Endothelial cell of umbilical vein (primary cell): ENCODE measurements at regions not wholly inside any gene's neighbourhood (a gene's known extent, or its start where the extent isn't known, plus 50 kb on each side); places are given as distances from the start of the nearest gene placed in this dataset.

Experiments used
- BruUV-seq: library from RNA; stranded (reverse); fragments of 400-500 nt; replicated peaks from 2 replicates; lab custom pipeline; 2021; lab: Mats Ljungman, UMichigan
- CTCF ChIA-PET: fragments of 300-600, 350-600 bp; sonication (Branson Sonifier 250); formaldehyde crosslinking; loops from one replicate; lab custom pipeline; 2021; ENCODE audit warnings: antibody characterized with exemption, inconsistent platforms; lab: Charles Lee
- POLR2A ChIA-PET: fragments of 300-600, 350-600 bp; sonication (Branson Sonifier 250); formaldehyde crosslinking; loops from one replicate; lab custom pipeline; 2021; ENCODE audit warnings: antibody characterized with exemption, inconsistent platforms; lab: Charles Lee
- DNase-seq: peaks from one replicate; pipeline ENCODE4 v3.0.0-alpha.2; 2011; ENCODE audit warnings: low read depth, low spot score
- FAIRE-seq: peaks from 2 replicates; lab custom pipeline; 2011; peaks lifted over from hg19 to GRCh38; lab: Jason Lieb, UNC
- H2AFZ ChIP-seq: 2 replicates; pipeline ENCODE4 v1.6.0; 2012; ENCODE audit warnings: low read depth, low read length, control low read depth, inconsistent platforms
- H3K27ac ChIP-seq: 2 replicates; pipeline ENCODE4 v1.5.1; 2011; ENCODE audit warnings: low read depth, mild to moderate bottlenecking, control low read depth, low read length, moderate library complexity; ENCODE audit not compliant: insufficient read depth
- H3K27me3 ChIP-seq, 2 experiments: 2 replicates each; pipeline versions ENCODE4 v1.6.0 to v1.6.1; 2011; ENCODE audit warnings: low read length in 2 of 2, mixed read lengths in 1 of 2; ENCODE audit not compliant: control insufficient read depth in 2 of 2, insufficient read depth in 2 of 2
- H3K36me3 ChIP-seq, 2 experiments: 2 replicates in 1 of 2; 3 replicates in 1 of 2; pipeline ENCODE4 v1.5.1; 2011; ENCODE audit warnings: low read length in 2 of 2, mild to moderate bottlenecking in 1 of 2, moderate library complexity in 1 of 2; ENCODE audit not compliant: control insufficient read depth in 2 of 2, insufficient read depth in 2 of 2; ENCODE audit errors: extremely low read depth in 1 of 2
- H3K4me1 ChIP-seq: 3 replicates; pipeline ENCODE4 v1.5.1; 2011; ENCODE audit warnings: mild to moderate bottlenecking, low read length; ENCODE audit not compliant: control insufficient read depth, insufficient read depth; ENCODE audit errors: extremely low read depth
- H3K4me2 ChIP-seq: 2 replicates; pipeline ENCODE4 v1.6.1; 2011; ENCODE audit warnings: low read length, control low read depth, mixed read lengths; ENCODE audit not compliant: insufficient read depth
- H3K4me3 ChIP-seq, 3 experiments: fragments of 200-600 bp in 1 of 3; sonication (generic), shearing (Covaris generic) in 1 of 3; replicated peaks in 1 of 3; 2 replicates each; pipeline ENCODE4 v1.5.1; 2011 to 2016; ENCODE audit warnings: control low read depth in 3 of 3, low read length in 3 of 3, mild to moderate bottlenecking in 2 of 3, inconsistent platforms in 1 of 3, low read depth in 1 of 3, moderate library complexity in 1 of 3; ENCODE audit not compliant: insufficient read depth in 1 of 3
- H3K79me2 ChIP-seq: 2 replicates; pipeline ENCODE4 v1.6.0; 2012; ENCODE audit warnings: low read length, inconsistent platforms; ENCODE audit not compliant: control insufficient read depth, insufficient read depth
- H3K9ac ChIP-seq: replicated peaks from 2 replicates; pipeline ENCODE3; 2011; ENCODE audit warnings: low read length, control low read depth; ENCODE audit not compliant: insufficient read depth; ENCODE audit errors: extremely low read depth
- H3K9me1 ChIP-seq: replicated peaks from 3 replicates; pipeline ENCODE4 v1.6.0; 2011; ENCODE audit warnings: mild to moderate bottlenecking, low read length; ENCODE audit not compliant: control insufficient read depth, insufficient read depth; ENCODE audit errors: extremely low read depth
- H3K9me3 ChIP-seq: replicated peaks from 2 replicates; pipeline ENCODE4 v1.5.1; 2012; ENCODE audit warnings: low read length, inconsistent platforms; ENCODE audit not compliant: control insufficient read depth, insufficient read depth
- H4K20me1 ChIP-seq: replicated peaks from 2 replicates; pipeline ENCODE3; 2011; ENCODE audit warnings: mild to moderate bottlenecking, low read length; ENCODE audit not compliant: control insufficient read depth, insufficient read depth; ENCODE audit errors: extremely low read depth
- GATA2 ChIP-seq: IDR thresholded peaks from 2 replicates; pipeline ENCODE4 v1.7.0; 2011; ENCODE audit warnings: low read depth, mild to moderate bottlenecking, moderate library complexity, mixed read lengths, low read length; ENCODE audit not compliant: insufficient read length, insufficient read depth
- POLR2AphosphoS5 ChIP-seq: IDR thresholded peaks from 2 replicates; pipeline ENCODE4 v1.6.1; 2012; ENCODE audit warnings: low read depth, mild to moderate bottlenecking, control low read depth, low read length, moderate library complexity; ENCODE audit not compliant: insufficient read depth
- dilution Hi-C: fragments of 300-500 bp; cut with MboI; formaldehyde crosslinking; loops from one replicate; pipeline ENCODE4 v1.15.0; 2019; ENCODE audit warnings: low sequenced_read_pairs; ENCODE audit not compliant: extremely low pct_ligation_motif_present
- intact Hi-C: fragments of 100-400 bp; cut with micrococcal nuclease; formaldehyde crosslinking; loops from one replicate; pipeline ENCODE4 v1.10.0; 2022
- TF ChIP-seq, protein P1 (sequence below), 2 donors: IDR thresholded peaks; 1 replicate in 1 of 2; 2 replicates in 1 of 2; pipeline ENCODE4 v1.5.1; 2011; ENCODE audit warnings: low read length in 2 of 2, mild to moderate bottlenecking in 2 of 2, moderate library complexity in 2 of 2, control low read depth in 1 of 2, inconsistent platforms in 1 of 2, low read depth in 1 of 2; ENCODE audit not compliant: insufficient read depth in 1 of 2; ENCODE audit errors: extremely low read depth in 1 of 2
- TF ChIP-seq, protein P2 (sequence below): IDR thresholded peaks from 2 replicates; pipeline ENCODE4 v1.6.1; 2011; ENCODE audit not compliant: insufficient read depth, insufficient read length

DNA sequence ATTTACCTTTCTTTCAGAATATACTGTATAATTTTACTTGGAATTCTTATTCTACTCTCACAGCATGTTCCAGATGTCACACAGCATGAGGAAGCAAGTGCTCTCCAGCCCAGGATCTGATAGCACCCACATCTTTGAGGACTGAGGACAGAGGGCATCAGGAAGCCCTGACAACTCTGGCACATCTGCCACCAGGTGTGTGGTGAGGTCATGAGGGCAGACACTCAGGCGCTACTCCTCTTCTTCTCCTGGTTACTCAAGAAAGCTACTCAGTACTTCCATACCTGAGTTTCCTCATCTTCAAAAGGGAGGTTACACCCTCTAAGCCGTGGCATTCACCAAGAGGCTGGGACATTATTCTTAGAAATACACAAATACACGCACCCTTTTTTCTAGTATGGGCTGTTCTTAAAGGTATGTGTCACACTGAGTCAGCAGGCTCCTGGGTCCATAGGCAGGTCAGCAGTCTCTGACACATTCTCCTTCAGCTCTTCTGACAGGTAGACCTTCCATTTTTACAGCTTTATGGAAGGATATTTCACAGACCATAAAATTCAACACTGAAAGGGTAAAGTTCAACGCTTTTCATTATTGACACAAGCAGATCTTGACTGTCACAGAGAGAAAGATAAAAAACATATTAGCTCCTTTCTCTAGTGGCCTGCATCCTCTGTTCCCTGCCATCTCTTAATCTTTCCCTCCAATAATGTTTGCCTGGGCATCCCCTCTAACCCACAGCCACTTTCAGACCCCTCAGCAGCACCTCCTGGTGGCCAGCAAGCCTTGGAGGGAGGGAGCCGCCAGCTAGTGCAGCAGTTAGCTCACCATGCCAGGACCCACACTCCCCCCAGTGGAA is 103.2 kb upstream of the TJP1 start:
- H3K79me2 ChIP-seq, result no peaks in the 10 kb centered on the region
- no peaks in the 10 kb centered on the region for H3K9me1 ChIP-seq
- H3K36me3 ChIP-seq, result no peaks in the 10 kb centered on the region
- TF ChIP-seq, protein P1, sequence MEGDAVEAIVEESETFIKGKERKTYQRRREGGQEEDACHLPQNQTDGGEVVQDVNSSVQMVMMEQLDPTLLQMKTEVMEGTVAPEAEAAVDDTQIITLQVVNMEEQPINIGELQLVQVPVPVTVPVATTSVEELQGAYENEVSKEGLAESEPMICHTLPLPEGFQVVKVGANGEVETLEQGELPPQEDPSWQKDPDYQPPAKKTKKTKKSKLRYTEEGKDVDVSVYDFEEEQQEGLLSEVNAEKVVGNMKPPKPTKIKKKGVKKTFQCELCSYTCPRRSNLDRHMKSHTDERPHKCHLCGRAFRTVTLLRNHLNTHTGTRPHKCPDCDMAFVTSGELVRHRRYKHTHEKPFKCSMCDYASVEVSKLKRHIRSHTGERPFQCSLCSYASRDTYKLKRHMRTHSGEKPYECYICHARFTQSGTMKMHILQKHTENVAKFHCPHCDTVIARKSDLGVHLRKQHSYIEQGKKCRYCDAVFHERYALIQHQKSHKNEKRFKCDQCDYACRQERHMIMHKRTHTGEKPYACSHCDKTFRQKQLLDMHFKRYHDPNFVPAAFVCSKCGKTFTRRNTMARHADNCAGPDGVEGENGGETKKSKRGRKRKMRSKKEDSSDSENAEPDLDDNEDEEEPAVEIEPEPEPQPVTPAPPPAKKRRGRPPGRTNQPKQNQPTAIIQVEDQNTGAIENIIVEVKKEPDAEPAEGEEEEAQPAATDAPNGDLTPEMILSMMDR (IDR thresholded peaks at IDR 0.05; ENCODE audit: extremely low read depth in 1 of 2, insufficient read depth in 1 of 2, low read depth in 1 of 2, low read length in 2 of 2), result peak; percentile 88 to 90
- TF ChIP-seq, protein P2, sequence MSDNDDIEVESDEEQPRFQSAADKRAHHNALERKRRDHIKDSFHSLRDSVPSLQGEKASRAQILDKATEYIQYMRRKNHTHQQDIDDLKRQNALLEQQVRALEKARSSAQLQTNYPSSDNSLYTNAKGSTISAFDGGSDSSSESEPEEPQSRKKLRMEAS, result no peak
- TF ChIP-seq GATA2 (no peak), POLR2AphosphoS5 (no peak)
- no peaks in the 10 kb centered on the region for H3K27me3 ChIP-seq
- H3K9me3 ChIP-seq, result no peaks in the 10 kb centered on the region
- no peak overlapping the region for H3K9ac ChIP-seq
- ChIA-PET CTCF (interaction anchor here (0.5 to 8.2 kb wide), 54 partner anchors 8 to 259 kb away, joined by 3 to 295 read pairs (median 5); partner anchors contain the start of gene TJP1), POLR2A (interaction anchor here (0.9 to 1.0 kb wide), 2 partner anchors 104 to 178 kb away, joined by 5 read pairs; no protein-coding TSS in a partner anchor)
- FAIRE-seq, result peak; percentile 90
- peaks cover 12% of the 10 kb centered on the region for H3K4me1 ChIP-seq
- peak; percentile 72 for DNase-seq
- TSS peak; percentile 100 for BruUV-seq
- no peaks in the 10 kb centered on the region for H4K20me1 ChIP-seq
- peak overlapping the region; percentile 16 for H3K4me2 ChIP-seq
- H3K4me3 ChIP-seq, result no peak overlapping the region
- no peak overlapping the region for H3K27ac ChIP-seq
- no peak overlapping the region for H2AFZ ChIP-seq
- dilution Hi-C loops, result no loop called here
- intact Hi-C loops, result loop anchor here (1.0 to 5.0 kb wide), 4 partner anchors 103 to 253 kb away; partner anchors contain the start of gene TJP1
